GM10248 (cell line): ENCODE measurements at regions not wholly inside any gene's neighbourhood (a gene's known extent, or its start where the extent isn't known, plus 50 kb on each side); places are given as distances from the start of the nearest gene placed in this dataset.

Experiments
- CTCF ChIA-PET: fragments of 300-600 bp; sonication (Branson Sonifier 250); formaldehyde crosslinking; extraction: SDS; loops from one replicate; lab custom pipeline; 2021; ENCODE audit warnings: antibody characterized with exemption; lab: Yijun Ruan, JAX
- POLR2A ChIA-PET: fragments of 350-650 bp; sonication (Branson Sonifier 250); formaldehyde crosslinking; extraction: SDS; loops from one replicate; lab custom pipeline; 2020; ENCODE audit warnings: antibody characterized with exemption; lab: Yijun Ruan, JAX
- DNase-seq: peaks from one replicate; pipeline ENCODE4 v3.0.0; 2012; ENCODE audit errors: extremely low spot score
- TF ChIP-seq, protein P1 (sequence below): IDR thresholded peaks from 2 replicates; pipeline ENCODE4 v1.5.1; 2012; ENCODE audit warnings: mild to moderate bottlenecking, low read depth; ENCODE audit errors: extremely low read depth, missing control alignments, control extremely low read depth

DNA sequence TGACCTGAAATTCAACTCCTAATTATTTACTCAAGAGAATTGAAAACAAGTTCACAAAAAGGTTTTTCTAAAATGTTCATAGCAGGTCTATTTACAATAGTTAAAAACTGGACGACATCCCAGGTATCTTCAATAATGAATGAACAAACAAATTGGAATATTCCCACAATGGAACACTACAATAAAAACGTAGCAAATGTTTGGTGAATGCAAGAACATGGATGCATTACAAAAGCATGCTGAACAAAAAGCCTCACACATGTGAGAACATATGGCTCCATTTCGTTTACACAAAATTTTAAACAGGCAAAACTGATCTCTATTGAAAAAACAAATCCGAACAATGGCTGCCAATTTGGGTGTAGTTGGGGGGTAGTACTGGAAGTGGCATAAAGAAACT, 669.9 kb downstream of the MTRR start:
- TF ChIP-seq, protein P1, sequence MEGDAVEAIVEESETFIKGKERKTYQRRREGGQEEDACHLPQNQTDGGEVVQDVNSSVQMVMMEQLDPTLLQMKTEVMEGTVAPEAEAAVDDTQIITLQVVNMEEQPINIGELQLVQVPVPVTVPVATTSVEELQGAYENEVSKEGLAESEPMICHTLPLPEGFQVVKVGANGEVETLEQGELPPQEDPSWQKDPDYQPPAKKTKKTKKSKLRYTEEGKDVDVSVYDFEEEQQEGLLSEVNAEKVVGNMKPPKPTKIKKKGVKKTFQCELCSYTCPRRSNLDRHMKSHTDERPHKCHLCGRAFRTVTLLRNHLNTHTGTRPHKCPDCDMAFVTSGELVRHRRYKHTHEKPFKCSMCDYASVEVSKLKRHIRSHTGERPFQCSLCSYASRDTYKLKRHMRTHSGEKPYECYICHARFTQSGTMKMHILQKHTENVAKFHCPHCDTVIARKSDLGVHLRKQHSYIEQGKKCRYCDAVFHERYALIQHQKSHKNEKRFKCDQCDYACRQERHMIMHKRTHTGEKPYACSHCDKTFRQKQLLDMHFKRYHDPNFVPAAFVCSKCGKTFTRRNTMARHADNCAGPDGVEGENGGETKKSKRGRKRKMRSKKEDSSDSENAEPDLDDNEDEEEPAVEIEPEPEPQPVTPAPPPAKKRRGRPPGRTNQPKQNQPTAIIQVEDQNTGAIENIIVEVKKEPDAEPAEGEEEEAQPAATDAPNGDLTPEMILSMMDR = no peak
- CTCF ChIA-PET = no interaction called here
- POLR2A ChIA-PET = no interaction called here
- no peak for DNase-seq

DNA sequence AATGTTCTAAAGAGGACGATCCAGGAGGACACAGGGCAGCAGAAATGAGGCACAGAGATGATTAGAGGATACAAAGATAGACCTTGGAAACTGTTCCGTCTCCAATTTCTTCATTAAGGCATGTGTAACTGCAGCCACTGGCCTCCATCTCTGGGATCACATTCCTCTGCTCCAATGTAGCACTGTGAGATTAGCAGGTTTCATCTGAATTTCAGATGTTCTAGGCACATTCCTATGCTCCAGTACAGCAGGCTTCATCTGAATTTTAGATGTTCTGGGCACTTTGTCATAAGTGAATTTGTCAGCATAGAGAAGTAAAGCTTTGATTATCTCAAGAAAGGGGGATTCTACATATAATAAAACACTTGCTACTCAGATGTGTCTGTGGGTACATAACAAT, 671.4 kb downstream of the MTRR start:
- no peak for DNase-seq

DNA sequence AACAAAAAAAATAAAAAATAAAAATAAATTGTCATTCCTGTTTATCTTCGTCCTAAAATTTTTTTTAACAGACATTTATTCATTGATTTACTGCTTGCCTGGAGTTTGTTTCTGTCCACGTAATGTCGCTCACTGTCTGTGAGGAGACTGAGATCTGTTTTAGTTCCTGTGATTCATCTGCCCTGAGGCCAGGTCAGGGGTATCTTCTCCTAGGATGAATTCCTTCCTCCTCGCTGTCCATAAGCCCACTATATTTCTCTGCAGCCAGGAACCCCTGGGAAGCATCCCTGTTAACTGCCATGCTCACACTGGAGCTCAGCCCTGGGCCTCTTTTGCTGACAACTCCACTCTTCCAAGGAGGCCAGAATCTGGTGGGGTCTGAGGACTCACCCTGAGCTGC, 682.0 kb downstream of the MTRR start:
- TF ChIP-seq, protein P1 = no peak
- no peak for DNase-seq
- CTCF ChIA-PET = no interaction called here
- POLR2A ChIA-PET = no interaction called here

More for the DNA sequence above, 671.4 kb downstream of the MTRR start:
- ChIA-PET POLR2A (no interaction called here), CTCF (no interaction called here)
- TF ChIP-seq, protein P1 = no peak

DNA sequence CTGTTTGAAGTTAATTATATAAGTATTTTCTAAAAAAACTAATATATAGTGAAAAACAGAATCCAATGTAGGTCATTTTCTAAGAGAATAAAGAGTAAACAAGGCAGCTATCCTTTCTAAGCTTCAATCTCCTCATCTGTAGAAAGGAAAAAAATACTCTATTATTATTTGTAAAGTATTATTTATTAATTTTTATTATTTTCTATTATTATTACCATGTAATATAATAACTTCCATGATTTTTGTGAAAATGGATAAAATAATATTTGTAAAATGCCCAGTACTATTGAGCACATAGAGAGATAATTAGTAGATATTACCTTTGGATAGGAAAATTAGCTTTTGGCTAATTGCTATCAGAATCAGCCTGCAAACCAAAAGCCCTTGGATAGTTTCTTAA, 684.4 kb downstream of the MTRR start:
- ChIA-PET POLR2A (no interaction called here), CTCF (interaction anchor here (1.7 kb wide), 1 partner anchor 27 kb away, joined by 3 read pairs; no protein-coding TSS in a partner anchor)
- DNase-seq = no peak
- TF ChIP-seq, protein P1 = no peak

DNA sequence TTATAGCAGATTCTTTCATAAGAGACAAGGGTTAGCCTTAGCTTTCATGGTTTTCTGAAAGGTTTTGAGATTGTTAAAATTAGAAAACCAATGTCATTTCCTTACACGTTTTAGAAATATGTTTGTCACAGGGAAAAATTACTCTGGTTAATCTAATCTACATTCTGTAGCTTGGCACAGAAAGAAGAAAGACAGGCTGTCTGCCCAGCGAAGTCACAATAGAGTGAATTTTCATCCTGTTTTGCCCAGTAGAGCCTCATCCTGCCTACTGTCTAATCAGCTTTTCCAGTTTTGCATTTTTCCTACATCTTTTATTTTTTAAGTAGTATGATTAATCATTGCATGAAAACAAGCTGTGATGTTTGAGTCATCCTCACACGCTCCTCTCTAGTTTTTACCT, 688.8 kb downstream of the MTRR start:
- TF ChIP-seq, protein P1 = no peak

DNA sequence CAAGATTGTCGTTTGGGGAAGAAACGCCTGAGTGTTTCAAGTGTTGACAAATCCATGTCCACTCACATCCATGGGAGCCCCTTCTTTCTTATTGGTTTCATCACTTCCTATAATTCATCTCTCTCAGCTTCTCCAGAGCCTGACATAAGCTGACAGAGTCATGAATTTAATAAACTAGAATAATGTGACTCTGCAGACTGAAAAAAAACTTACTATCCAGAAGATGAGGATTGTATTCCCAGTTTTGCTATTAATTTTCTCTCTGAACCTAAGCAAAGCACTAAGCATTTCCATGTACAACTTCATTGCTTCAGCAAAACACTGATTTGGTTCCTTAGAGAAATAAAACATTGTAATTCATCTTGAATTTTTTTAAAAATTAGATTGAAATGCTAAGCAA, 691.8 kb downstream of the MTRR start:
- POLR2A ChIA-PET = no interaction called here
- TF ChIP-seq, protein P1 = no peak
- CTCF ChIA-PET = no interaction called here
- no peak for DNase-seq

More for the DNA sequence above, 688.8 kb downstream of the MTRR start:
- no peak for DNase-seq
- ChIA-PET POLR2A (no interaction called here), CTCF (no interaction called here)
